ENCODE measurements at regions not wholly inside any gene's neighbourhood (a gene's known extent, or its start where the extent isn't known, plus 50 kb on each side); places are given as distances from the start of the nearest gene placed in this dataset.

GRCh38 chr3:5948084-5948483, 760.6 kb downstream of the EDEM1 start:
- Mint-ChIP-seq H3K9me3 (ENCODE audit: unreplicated experiment) (peaks cover 31% of the 10 kb centered on the region), H3K27me3 (ENCODE audit: unreplicated experiment) (no peaks in the 10 kb centered on the region), H3K36me3 (ENCODE audit: unreplicated experiment) (no peaks in the 10 kb centered on the region), H3K4me3 (ENCODE audit: unreplicated experiment) (no peak overlapping the region), H3K27ac (ENCODE audit: unreplicated experiment) (no peak overlapping the region), H3K4me1 (ENCODE audit: unreplicated experiment) (no peaks in the 10 kb centered on the region)
- DNase-seq (ENCODE audit: extremely low spot score, unreplicated experiment), result no peak
- no peak for TF ChIP-seq CTCF (IDR thresholded peaks at IDR 0.05)

GRCh38 chr3:5951026-5951425, 763.5 kb downstream of the EDEM1 start:
- no peak overlapping the region for H3K27ac Mint-ChIP-seq (ENCODE audit: unreplicated experiment)
- no peaks in the 10 kb centered on the region for H3K27me3 Mint-ChIP-seq (ENCODE audit: unreplicated experiment)
- H3K36me3 Mint-ChIP-seq (ENCODE audit: unreplicated experiment), result no peaks in the 10 kb centered on the region
- peaks cover 49% of the 10 kb centered on the region for H3K9me3 Mint-ChIP-seq (ENCODE audit: unreplicated experiment)
- no peak overlapping the region for H3K4me3 Mint-ChIP-seq (ENCODE audit: unreplicated experiment)
- no peak for TF ChIP-seq CTCF (IDR thresholded peaks at IDR 0.05)
- no peak for DNase-seq (ENCODE audit: extremely low spot score, unreplicated experiment)
- H3K4me1 Mint-ChIP-seq (ENCODE audit: unreplicated experiment), result no peaks in the 10 kb centered on the region

GRCh38 chr3:5972586-5972985, 785.1 kb downstream of the EDEM1 start:
- H3K4me3 Mint-ChIP-seq (ENCODE audit: unreplicated experiment), result no peak overlapping the region
- H3K27me3 Mint-ChIP-seq (ENCODE audit: unreplicated experiment), result no peaks in the 10 kb centered on the region
- no peaks in the 10 kb centered on the region for H3K4me1 Mint-ChIP-seq (ENCODE audit: unreplicated experiment)
- H3K27ac Mint-ChIP-seq (ENCODE audit: unreplicated experiment), result no peak overlapping the region
- H3K9me3 Mint-ChIP-seq (ENCODE audit: unreplicated experiment), result peaks cover 42% of the 10 kb centered on the region
- TF ChIP-seq CTCF (IDR thresholded peaks at IDR 0.05), result no peak
- H3K36me3 Mint-ChIP-seq (ENCODE audit: unreplicated experiment), result no peaks in the 10 kb centered on the region
- no peak for DNase-seq (ENCODE audit: extremely low spot score, unreplicated experiment)

GRCh38 chr3:5974630-5975322, 787.3 kb downstream of the EDEM1 start:
- no peak for TF ChIP-seq CTCF (IDR thresholded peaks at IDR 0.05)
- H3K9me3 Mint-ChIP-seq (ENCODE audit: unreplicated experiment), result peaks cover 45% of the 10 kb centered on the region
- no peak overlapping the region for H3K4me3 Mint-ChIP-seq (ENCODE audit: unreplicated experiment)
- no peak overlapping the region for H3K27ac Mint-ChIP-seq (ENCODE audit: unreplicated experiment)
- H3K4me1 Mint-ChIP-seq (ENCODE audit: unreplicated experiment), result no peaks in the 10 kb centered on the region
- no peaks in the 10 kb centered on the region for H3K36me3 Mint-ChIP-seq (ENCODE audit: unreplicated experiment)
- no peak for DNase-seq (ENCODE audit: extremely low spot score, unreplicated experiment)
- H3K27me3 Mint-ChIP-seq (ENCODE audit: unreplicated experiment), result no peaks in the 10 kb centered on the region

- Mint-ChIP-seq H3K36me3 (ENCODE audit: unreplicated experiment) (no peaks in the 10 kb centered on the region), H3K27me3 (ENCODE audit: unreplicated experiment) (no peaks in the 10 kb centered on the region), H3K9me3 (ENCODE audit: unreplicated experiment) (peaks cover 59% of the 10 kb centered on the region), H3K4me1 (ENCODE audit: unreplicated experiment) (no peaks in the 10 kb centered on the region), H3K4me3 (ENCODE audit: unreplicated experiment) (no peak overlapping the region), H3K27ac (ENCODE audit: unreplicated experiment) (no peak overlapping the region)
- TF ChIP-seq CTCF (IDR thresholded peaks at IDR 0.05), result no peak
- no peak for DNase-seq (ENCODE audit: extremely low spot score, unreplicated experiment)
Measured at GRCh38 chr3:5977331-5977730, 789.8 kb downstream of the EDEM1 start.

Data from osteocyte (in vitro differentiated cells).